ENCODE measurements at regions not wholly inside any gene's neighbourhood (a gene's known extent, or its start where the extent isn't known, plus 50 kb on each side); places are given as distances from the start of the nearest gene placed in this dataset.

GRCh38 chr13:74479124-74479523 lies 344.9 kb upstream of the KLF12 start:
- H3K27ac ChIP-seq: no peak overlapping the region
- no peak for TF ChIP-seq POLR2A (IDR thresholded peaks at IDR 0.05)
- no peak for TF ChIP-seq CTCF (IDR thresholded peaks at IDR 0.05)
- H3K36me3 ChIP-seq: no peaks in the 10 kb centered on the region
- WGBS, 2 donors: 79 to 80% methylated on average over 2 of the region's 2 CpGs
- peaks cover 5% of the 10 kb centered on the region in 2 donors for H3K4me1 ChIP-seq
- H3K27me3 ChIP-seq: peaks cover 4% of the 10 kb centered on the region
- intact Hi-C loops (cut with DNase I): no loop called here
- no peaks in the 10 kb centered on the region for H3K9me3 ChIP-seq
- no peak overlapping the region for H3K4me3 ChIP-seq (replicated peaks in 1 of 3)
- no peak for DNase-seq

- DNase-seq: no peak
- no peaks in the 10 kb centered on the region for H3K9me3 ChIP-seq
- TF ChIP-seq CTCF (IDR thresholded peaks at IDR 0.05): no peak
- TF ChIP-seq POLR2A (IDR thresholded peaks at IDR 0.05): no peak
- intact Hi-C loops (cut with DNase I): no loop called here
- H3K27ac ChIP-seq: no peak overlapping the region
- no peak overlapping the region for H3K4me3 ChIP-seq (replicated peaks in 1 of 3)
- peaks cover 5% of the 10 kb centered on the region in 2 donors for H3K4me1 ChIP-seq
- no peaks in the 10 kb centered on the region for H3K36me3 ChIP-seq
- peaks cover 4% of the 10 kb centered on the region for H3K27me3 ChIP-seq
These were observed 342.6 kb upstream of the KLF12 start for GRCh38 chr13:74476788-74477187.

- no peaks in the 10 kb centered on the region for H3K9me3 ChIP-seq
- 83 to 85% methylated on average over 1 of the region's 1 CpG for WGBS, 2 donors
These were observed 342.2 kb upstream of the KLF12 start for GRCh38 chr13:74476365-74476764.

DNA sequence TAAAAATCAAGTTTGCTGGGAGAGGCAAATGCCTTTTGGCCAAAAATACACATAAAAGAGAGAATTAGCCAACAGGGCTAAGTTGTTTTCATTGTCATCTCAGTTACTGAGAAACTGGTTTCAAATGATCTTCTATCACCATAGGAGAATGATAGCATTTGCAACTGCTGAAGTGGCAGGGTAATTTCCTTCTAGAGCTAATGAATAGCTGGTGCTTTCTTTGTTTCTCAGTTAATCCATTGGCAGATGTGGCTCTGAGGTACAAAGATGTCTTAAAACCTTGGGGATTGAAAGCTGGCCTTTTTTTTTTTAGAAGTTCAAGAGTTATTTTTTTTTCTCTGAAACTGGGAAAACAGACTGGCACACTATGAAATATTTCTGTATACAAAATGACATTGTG lies 332.7 kb upstream of the KLF12 start:
- no peaks in the 10 kb centered on the region for H3K9me3 ChIP-seq
- no peaks in the 10 kb centered on the region for H3K4me1 ChIP-seq
- no peak overlapping the region for H3K4me3 ChIP-seq (replicated peaks in 1 of 3)
- intact Hi-C loops (cut with DNase I): no loop called here
- no peaks in the 10 kb centered on the region for H3K36me3 ChIP-seq
- TF ChIP-seq CTCF (IDR thresholded peaks at IDR 0.05): no peak
- no peak for TF ChIP-seq POLR2A (IDR thresholded peaks at IDR 0.05)
- H3K27ac ChIP-seq: no peak overlapping the region
- H3K27me3 ChIP-seq: no peaks in the 10 kb centered on the region
- no peak for DNase-seq

More at GRCh38 chr13:74476365-74476764, 342.2 kb upstream of the KLF12 start:
- Histone ChIP-seq H3K4me1 (peaks cover 2 to 4% of the 10 kb centered on the region in 2 donors), H3K27me3 (peaks cover 4% of the 10 kb centered on the region), H3K27ac (no peak overlapping the region), H3K4me3 (replicated peaks in 1 of 3) (no peak overlapping the region), H3K36me3 (no peaks in the 10 kb centered on the region)
- no peak for DNase-seq
- intact Hi-C loops (cut with DNase I): no loop called here
- TF ChIP-seq CTCF (IDR thresholded peaks at IDR 0.05) (no peak), POLR2A (IDR thresholded peaks at IDR 0.05) (no peak)

DNA sequence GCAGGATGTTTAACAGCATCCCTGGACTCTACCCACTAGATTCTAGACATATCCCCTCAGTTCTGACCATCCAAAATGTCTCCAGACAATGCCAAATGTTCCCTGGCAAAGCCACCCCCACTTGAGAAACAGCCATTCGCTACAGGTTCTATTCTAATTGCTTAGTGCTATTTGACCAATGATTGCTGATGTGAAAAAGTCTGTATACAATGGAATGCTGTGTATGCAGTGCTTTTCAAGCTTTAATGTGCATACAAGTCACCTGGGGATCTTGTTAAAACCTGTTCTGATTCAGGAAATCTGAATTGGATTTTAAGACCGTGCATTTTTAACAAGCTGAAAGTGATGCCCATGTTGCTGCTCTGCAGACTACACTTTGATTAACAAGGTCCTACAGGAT lies 331.8 kb upstream of the KLF12 start:
- no peak overlapping the region for H3K4me3 ChIP-seq (replicated peaks in 1 of 3)
- H3K27me3 ChIP-seq: no peaks in the 10 kb centered on the region
- H3K27ac ChIP-seq: no peak overlapping the region
- DNase-seq: no peak
- intact Hi-C loops (cut with DNase I): no loop called here
- 81 to 90% methylated on average over 2 of the region's 2 CpGs for WGBS, 2 donors
- H3K9me3 ChIP-seq: no peaks in the 10 kb centered on the region
- no peaks in the 10 kb centered on the region for H3K4me1 ChIP-seq
- TF ChIP-seq CTCF (IDR thresholded peaks at IDR 0.05) (no peak), POLR2A (IDR thresholded peaks at IDR 0.05) (no peak)
- no peaks in the 10 kb centered on the region for H3K36me3 ChIP-seq
